ACC112 (cell line): ENCODE measurements at regions not wholly inside any gene's neighbourhood (a gene's known extent, or its start where the extent isn't known, plus 50 kb on each side); places are given as distances from the start of the nearest gene placed in this dataset.

Experiments
- H2AFZ ChIP-seq: fragments of 200-600 bp; sonication (generic); one replicate; pipeline ENCODE4 v1.6.0; 2017; ENCODE audit warnings: antibody characterized with exemption, low read length; ENCODE audit not compliant: unreplicated experiment
- H3K27ac ChIP-seq: fragments of 200-600 bp; sonication (generic); 2 replicates; pipeline ENCODE4 v1.5.1; 2014; ENCODE audit warnings: low read depth, mild to moderate bottlenecking, antibody characterized with exemption, low read length, moderate library complexity
- H3K27me3 ChIP-seq: fragments of 200-600 bp; sonication (generic); 2 replicates; pipeline ENCODE4 v1.6.1; 2014; ENCODE audit warnings: mild to moderate bottlenecking, antibody characterized with exemption, low read length, moderate library complexity, mixed read lengths; ENCODE audit not compliant: insufficient read depth
- H3K36me3 ChIP-seq: fragments of 200-600 bp; sonication (generic); 2 replicates; pipeline ENCODE4 v1.6.1; 2016; ENCODE audit warnings: mild to moderate bottlenecking, antibody characterized with exemption, low read length, moderate library complexity, mixed read lengths; ENCODE audit not compliant: insufficient read depth
- H3K4me1 ChIP-seq: fragments of 200-600 bp; sonication (generic); one replicate; pipeline ENCODE4 v1.6.1; 2016; ENCODE audit warnings: low read length, mixed read lengths; ENCODE audit not compliant: insufficient read depth, unreplicated experiment, control insufficient read depth
- H3K4me3 ChIP-seq: fragments of 200-600 bp; sonication (generic); 2 replicates; pipeline ENCODE4 v1.5.1; 2014; ENCODE audit warnings: mild to moderate bottlenecking, low read depth, low read length
- H3K79me2 ChIP-seq: fragments of 200-600 bp; sonication (generic); one replicate; pipeline ENCODE4 v1.6.0; 2016; ENCODE audit warnings: low read length; ENCODE audit not compliant: control insufficient read depth, unreplicated experiment, insufficient read depth

DNA sequence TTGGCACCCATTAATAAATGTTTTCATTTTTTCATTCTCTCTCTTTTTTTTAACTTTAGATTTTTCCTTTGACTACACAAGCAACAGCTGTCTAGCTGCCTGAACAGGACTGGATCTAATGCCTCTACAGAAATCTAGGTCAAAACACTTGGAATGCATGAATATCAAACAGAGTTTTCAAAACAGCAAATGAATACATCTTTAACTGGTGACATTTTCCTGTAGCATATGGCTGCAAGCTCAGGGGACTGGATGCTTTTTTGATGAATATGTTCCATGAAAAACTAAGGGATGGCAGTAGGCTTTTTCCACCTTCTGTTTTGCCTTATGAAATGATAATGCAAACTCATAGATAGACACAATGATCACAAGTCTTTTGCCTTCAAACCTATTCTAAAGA lies 661.7 kb downstream of the MCTP2 start:
- Histone ChIP-seq H3K79me2 (no peaks in the 10 kb centered on the region), H3K27ac (no peak overlapping the region), H3K4me1 (no peaks in the 10 kb centered on the region), H3K36me3 (no peaks in the 10 kb centered on the region), H3K4me3 (no peak overlapping the region), H2AFZ (no peak overlapping the region), H3K27me3 (no peaks in the 10 kb centered on the region)

DNA sequence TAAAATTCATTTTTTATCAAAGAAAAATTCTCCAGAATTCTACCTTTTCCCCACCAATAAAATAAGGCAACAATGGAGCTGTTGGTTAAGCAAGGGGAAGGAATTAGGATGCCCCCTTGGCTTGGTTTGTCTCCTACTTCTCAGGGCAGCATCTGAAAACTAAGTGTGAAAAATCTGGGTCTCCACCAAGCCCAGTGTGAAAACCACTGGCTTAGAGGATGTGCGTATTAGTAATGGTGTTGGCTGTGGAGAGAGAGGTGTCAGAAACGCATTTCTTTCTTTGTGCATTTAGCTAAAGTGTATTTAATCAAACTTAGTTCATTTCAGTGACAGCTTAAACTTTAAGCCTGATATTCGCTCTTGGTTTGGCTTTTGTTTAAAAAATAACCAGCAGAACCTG lies 662.7 kb downstream of the MCTP2 start:
- Histone ChIP-seq H3K4me1 (no peaks in the 10 kb centered on the region), H3K36me3 (no peaks in the 10 kb centered on the region), H3K27me3 (no peaks in the 10 kb centered on the region), H2AFZ (no peak overlapping the region), H3K27ac (no peak overlapping the region), H3K4me3 (no peak overlapping the region), H3K79me2 (no peaks in the 10 kb centered on the region)

DNA sequence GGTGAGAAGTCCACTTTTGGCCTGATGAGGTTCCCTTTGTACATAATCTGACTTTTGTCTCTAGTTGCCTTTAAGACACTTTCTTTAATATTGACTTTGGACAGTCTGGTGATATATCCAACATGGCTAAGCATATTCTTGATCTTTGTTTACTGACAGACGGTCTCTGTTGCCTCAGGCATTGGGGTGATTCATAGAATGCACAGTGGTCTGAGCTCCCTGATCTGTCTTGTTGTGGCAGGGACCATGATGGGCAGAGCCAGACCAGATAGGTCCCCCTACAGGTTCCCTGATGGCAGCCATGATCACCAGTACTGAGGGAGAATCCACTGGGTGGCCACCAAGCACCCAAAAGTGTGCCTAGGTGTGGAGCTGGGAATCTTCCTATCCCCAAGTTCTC lies 678.1 kb downstream of the MCTP2 start:
- Histone ChIP-seq H3K4me1 (no peaks in the 10 kb centered on the region), H3K27ac (no peak overlapping the region), H3K36me3 (no peaks in the 10 kb centered on the region), H3K4me3 (no peak overlapping the region), H2AFZ (no peak overlapping the region), H3K79me2 (no peaks in the 10 kb centered on the region), H3K27me3 (no peaks in the 10 kb centered on the region)

DNA sequence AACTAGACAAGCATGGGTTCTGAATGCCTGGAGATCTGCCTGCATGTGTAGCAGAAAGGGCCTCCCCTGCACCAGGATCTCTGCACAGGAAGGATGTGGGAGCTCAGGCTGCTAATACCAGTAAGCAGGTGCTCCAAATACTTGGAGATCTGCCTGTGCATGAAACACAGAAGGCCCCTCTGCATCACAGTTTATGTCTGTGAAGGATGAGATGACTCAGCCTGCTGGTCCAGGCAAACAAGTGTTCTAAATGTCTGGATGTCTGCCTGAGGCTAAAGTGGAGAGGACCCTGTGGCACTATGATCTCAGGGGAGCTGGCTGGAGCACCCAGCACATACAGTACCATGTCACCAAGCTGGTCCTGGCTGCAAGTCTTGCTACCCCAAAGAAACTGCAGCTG lies 678.8 kb downstream of the MCTP2 start:
- Histone ChIP-seq H3K36me3 (no peaks in the 10 kb centered on the region), H3K79me2 (no peaks in the 10 kb centered on the region), H2AFZ (no peak overlapping the region), H3K4me1 (no peaks in the 10 kb centered on the region), H3K4me3 (no peak overlapping the region), H3K27me3 (no peaks in the 10 kb centered on the region), H3K27ac (no peak overlapping the region)

DNA sequence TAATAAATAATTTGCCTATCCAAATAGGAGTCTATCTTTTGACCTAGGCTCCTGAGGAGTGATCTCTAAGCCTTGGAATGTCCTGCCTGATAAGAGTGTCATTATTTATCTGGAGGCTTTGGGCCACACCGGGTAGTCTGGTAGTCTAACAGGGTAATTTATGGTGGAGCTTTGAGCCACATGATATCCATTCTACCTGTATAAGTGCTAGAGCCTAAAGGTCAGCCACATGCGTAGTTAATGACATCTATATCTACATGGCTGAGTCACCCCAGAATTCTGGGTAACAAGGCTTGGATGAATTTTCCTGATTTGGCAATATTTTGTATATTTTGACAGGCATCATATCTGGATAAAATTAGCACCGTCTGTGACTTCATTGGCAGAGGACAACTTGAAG lies 681.4 kb downstream of the MCTP2 start:
- Histone ChIP-seq H3K27me3 (no peaks in the 10 kb centered on the region), H2AFZ (no peak overlapping the region), H3K36me3 (no peaks in the 10 kb centered on the region), H3K79me2 (no peaks in the 10 kb centered on the region), H3K27ac (no peak overlapping the region), H3K4me1 (no peaks in the 10 kb centered on the region), H3K4me3 (no peak overlapping the region)

DNA sequence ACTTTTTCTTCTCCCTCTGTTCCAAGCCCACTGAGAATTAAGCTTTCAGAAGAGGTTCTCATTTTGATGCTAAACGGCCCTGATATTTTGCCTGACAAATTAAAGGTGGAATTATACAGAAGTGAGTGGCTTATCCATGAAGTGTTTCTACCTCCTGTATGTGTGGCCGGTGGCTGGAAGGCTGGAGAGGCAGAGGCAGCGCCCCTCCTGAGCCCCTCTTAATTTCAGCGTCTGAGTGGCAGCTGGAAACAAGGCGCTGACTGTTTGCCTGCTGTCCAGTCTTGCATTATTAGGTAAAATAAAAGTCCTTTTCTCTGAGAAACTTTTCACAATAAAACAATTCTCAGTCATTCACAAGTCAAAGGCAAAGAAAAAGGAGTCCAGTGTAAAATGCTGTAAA lies 685.7 kb downstream of the MCTP2 start:
- Histone ChIP-seq H3K27ac (no peak overlapping the region), H3K36me3 (no peaks in the 10 kb centered on the region), H3K4me1 (no peaks in the 10 kb centered on the region), H2AFZ (no peak overlapping the region), H3K27me3 (no peaks in the 10 kb centered on the region), H3K4me3 (no peak overlapping the region), H3K79me2 (no peaks in the 10 kb centered on the region)

DNA sequence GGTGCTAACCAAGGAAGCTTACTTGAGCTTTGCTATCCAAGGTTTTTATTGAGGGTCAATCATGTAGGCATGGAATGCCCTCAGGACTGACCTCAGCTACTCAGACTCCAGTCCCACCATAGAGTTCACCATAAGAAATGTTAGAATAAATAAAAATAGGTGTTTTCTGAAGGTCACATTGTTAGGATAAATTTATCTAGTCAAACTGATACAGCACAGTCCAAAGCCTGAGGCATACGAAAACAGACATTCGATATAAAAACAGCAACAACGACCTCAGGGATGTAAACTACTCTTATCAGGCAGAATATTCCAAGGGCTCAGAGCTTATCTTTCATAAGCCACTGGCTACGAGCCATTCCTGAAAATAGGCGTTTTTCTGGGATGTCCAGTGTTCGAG lies 690.6 kb downstream of the MCTP2 start:
- Histone ChIP-seq H3K36me3 (no peaks in the 10 kb centered on the region), H3K4me1 (no peaks in the 10 kb centered on the region), H2AFZ (no peak overlapping the region), H3K27me3 (no peaks in the 10 kb centered on the region), H3K27ac (no peak overlapping the region), H3K79me2 (no peaks in the 10 kb centered on the region), H3K4me3 (no peak overlapping the region)

DNA sequence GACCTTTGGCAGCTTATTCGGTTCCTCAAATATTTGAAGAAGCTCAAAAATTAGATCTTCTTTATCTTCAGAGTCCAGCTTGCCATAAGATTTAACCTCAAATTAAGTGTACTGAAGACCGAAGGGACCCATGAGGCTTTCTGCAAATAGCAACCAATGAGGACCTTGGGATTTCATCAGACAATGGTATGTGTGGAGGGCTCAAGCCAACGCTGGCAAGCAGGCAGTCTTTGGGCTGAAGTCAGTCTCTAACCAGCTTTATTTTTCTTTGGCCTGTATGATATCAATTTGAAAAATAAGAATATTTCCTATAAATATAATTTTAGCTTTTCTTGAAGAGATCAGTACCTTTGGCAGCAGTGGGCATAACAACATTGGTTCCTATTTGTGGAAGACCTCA lies 692.7 kb downstream of the MCTP2 start:
- Histone ChIP-seq H3K4me3 (no peak overlapping the region), H2AFZ (no peak overlapping the region), H3K27me3 (no peaks in the 10 kb centered on the region), H3K4me1 (no peaks in the 10 kb centered on the region), H3K79me2 (no peaks in the 10 kb centered on the region), H3K27ac (no peak overlapping the region), H3K36me3 (no peaks in the 10 kb centered on the region)

DNA sequence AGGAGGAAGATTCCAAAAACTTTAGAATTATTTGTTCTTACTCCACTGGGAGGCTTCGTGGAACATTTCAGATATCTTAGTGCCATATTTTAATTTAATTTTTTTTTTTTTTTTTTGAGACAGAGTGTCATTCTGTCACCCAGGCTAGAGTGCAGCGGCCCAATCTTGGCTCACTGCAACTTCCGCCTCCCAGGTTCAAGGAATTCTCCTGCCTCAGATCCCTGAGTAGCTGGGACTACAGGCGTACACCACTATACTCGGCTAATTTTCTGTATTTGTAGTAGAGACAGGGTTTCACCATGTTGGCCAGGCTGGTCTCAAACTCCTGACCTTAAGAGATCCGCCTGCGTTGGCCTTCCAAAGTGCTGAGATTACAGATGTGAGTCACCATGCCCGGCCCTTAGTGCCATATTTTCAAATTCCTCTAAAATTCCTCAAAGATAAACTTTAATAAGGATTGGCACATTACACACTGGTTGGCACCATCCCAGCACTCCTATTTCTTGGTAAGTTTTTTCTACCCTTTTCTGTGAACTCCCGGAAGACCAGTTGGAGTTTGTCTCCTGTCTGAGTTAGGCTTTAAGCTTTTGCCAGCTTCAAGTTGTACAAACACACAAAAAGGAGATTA lies 693.7 kb downstream of the MCTP2 start:
- Histone ChIP-seq H2AFZ (no peak overlapping the region), H3K79me2 (no peaks in the 10 kb centered on the region), H3K4me3 (no peak overlapping the region), H3K27ac (no peak overlapping the region), H3K27me3 (no peaks in the 10 kb centered on the region), H3K36me3 (no peaks in the 10 kb centered on the region), H3K4me1 (no peaks in the 10 kb centered on the region)

DNA sequence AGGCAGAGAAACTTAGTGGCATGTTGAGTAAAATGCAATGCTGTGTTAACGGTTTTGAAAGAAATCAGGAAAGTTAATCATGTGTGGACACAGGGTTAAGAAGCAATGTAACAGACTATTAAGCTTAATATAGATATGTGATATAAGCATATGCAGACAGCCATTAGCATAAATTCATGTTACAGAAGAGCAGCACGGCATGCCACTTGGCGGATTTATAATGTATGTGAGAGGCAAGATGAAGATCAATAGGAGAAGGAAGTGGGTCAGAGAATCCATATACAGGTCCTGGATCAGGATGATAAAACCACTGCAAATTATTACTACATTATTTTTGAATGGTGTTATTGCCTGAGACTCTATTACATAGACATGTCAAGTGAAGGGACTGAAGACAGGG lies 694.3 kb downstream of the MCTP2 start:
- no peaks in the 10 kb centered on the region for H3K27me3 ChIP-seq
- H3K79me2 ChIP-seq, result no peaks in the 10 kb centered on the region
- H3K27ac ChIP-seq, result no peak overlapping the region
- no peaks in the 10 kb centered on the region for H3K4me1 ChIP-seq
- H3K36me3 ChIP-seq, result no peaks in the 10 kb centered on the region
- H3K4me3 ChIP-seq, result no peak overlapping the region
- H2AFZ ChIP-seq, result no peak overlapping the region

DNA sequence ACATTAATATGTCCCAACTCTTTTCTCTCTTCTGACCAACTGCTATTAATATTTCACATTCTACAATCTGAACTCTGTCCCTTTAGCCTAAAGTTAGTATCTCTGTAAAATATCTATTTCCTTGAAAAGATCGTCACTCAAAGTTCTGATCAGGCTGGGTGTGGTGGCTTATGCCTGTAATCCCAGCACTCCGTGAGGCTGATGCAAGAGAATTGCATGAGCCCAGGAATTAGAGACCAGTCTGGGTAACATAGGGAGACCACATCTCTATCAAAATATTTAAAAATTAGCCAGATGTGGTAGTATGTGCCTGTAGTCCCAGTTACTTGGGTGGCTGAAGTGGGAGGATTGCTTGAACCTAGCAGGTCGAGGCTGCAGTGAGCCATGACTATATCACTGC lies 695.6 kb downstream of the MCTP2 start:
- H3K4me1 ChIP-seq, result no peaks in the 10 kb centered on the region
- H3K27ac ChIP-seq, result no peak overlapping the region
- no peak overlapping the region for H2AFZ ChIP-seq
- no peaks in the 10 kb centered on the region for H3K79me2 ChIP-seq
- no peak overlapping the region for H3K4me3 ChIP-seq
- H3K27me3 ChIP-seq, result no peaks in the 10 kb centered on the region
- no peaks in the 10 kb centered on the region for H3K36me3 ChIP-seq
